BLaER1 treated with 17β-estradiol and CSF1 and Interleukin-3, amounts not matched to agents 10 nM and 100 nM (cell line): ENCODE measurements at regions not wholly inside any gene's neighbourhood (a gene's known extent, or its start where the extent isn't known, plus 50 kb on each side); places are given as distances from the start of the nearest gene placed in this dataset.

Source experiments
- H3K27ac ChIP-seq, 11 experiments: shearing (Covaris generic); formaldehyde crosslinking; 2 replicates each; pipeline ENCODE4 v1.8.1; 2022
- H3K27me3 ChIP-seq, 11 experiments: shearing (Covaris generic); formaldehyde crosslinking; 2 replicates each; pipeline ENCODE4 v1.8.1; 2022
- H3K36me3 ChIP-seq, 11 experiments: shearing (Covaris generic); formaldehyde crosslinking; 2 replicates each; pipeline ENCODE4 v1.8.1; 2022
- H3K4me1 ChIP-seq, 10 experiments: shearing (Covaris generic); formaldehyde crosslinking; 2 replicates each; pipeline ENCODE4 v1.8.1; 2022
- H3K4me2 ChIP-seq, 11 experiments: shearing (Covaris generic); formaldehyde crosslinking; 2 replicates each; pipeline ENCODE4 v1.8.1; 2022
- H3K4me3 ChIP-seq, 10 experiments: shearing (Covaris generic); formaldehyde crosslinking; 2 replicates each; pipeline ENCODE4 v1.8.1; 2022
- H3K9ac ChIP-seq, 11 experiments: shearing (Covaris generic); formaldehyde crosslinking; 2 replicates each; pipeline ENCODE4 v1.8.1; 2022
- H3K9me3 ChIP-seq, 11 experiments: shearing (Covaris generic); formaldehyde crosslinking; replicated peaks in 1 of 11; 2 replicates each; pipeline ENCODE4 v1.8.1; 2022
- H4K20me1 ChIP-seq, 11 experiments: shearing (Covaris generic); formaldehyde crosslinking; 2 replicates each; pipeline ENCODE4 v1.8.1; 2022
- Cebpa-rat ChIP-seq, 11 experiments: shearing (Covaris generic); IDR thresholded peaks; 2 replicates each; pipeline ENCODE4 v1.8.1; 2022

- H3K36me3 ChIP-seq, result 0 out of 22 replicates have a peak, but pooled peaks cover 0 to 3% (median 0%) of the 10 kb centered on the region in 11 experiments
- H3K27me3 ChIP-seq, result peaks cover 0 to 65% (median 0%) of the 10 kb centered on the region in 11 experiments; a peak in 5 of 22 replicates
- no peak overlapping the region for H3K9ac ChIP-seq
- H4K20me1 ChIP-seq, result peaks cover 0 to 6% (median 0%) of the 10 kb centered on the region in 11 experiments; a peak in 1 of 22 replicates
- no peak overlapping the region for H3K4me3 ChIP-seq
- no peak for TF ChIP-seq Cebpa-rat (IDR thresholded peaks at IDR 0.05)
- peak overlapping the region in 5 of 11 experiments; percentile 1 to 57 (median 42); a peak in 3 of 22 replicates for H3K4me2 ChIP-seq
- H3K9me3 ChIP-seq, result peaks cover 0 to 7% (median 0%) of the 10 kb centered on the region in 11 experiments; a peak in 4 of 22 replicates
- peaks cover 0 to 42% (median 25%) of the 10 kb centered on the region in 10 experiments; a peak in 18 of 20 replicates for H3K4me1 ChIP-seq
- H3K27ac ChIP-seq, result no peak overlapping the region
Observed at GRCh38 chr13:99064624-99065234, 86.9 kb upstream of the DOCK9 start.

DNA sequence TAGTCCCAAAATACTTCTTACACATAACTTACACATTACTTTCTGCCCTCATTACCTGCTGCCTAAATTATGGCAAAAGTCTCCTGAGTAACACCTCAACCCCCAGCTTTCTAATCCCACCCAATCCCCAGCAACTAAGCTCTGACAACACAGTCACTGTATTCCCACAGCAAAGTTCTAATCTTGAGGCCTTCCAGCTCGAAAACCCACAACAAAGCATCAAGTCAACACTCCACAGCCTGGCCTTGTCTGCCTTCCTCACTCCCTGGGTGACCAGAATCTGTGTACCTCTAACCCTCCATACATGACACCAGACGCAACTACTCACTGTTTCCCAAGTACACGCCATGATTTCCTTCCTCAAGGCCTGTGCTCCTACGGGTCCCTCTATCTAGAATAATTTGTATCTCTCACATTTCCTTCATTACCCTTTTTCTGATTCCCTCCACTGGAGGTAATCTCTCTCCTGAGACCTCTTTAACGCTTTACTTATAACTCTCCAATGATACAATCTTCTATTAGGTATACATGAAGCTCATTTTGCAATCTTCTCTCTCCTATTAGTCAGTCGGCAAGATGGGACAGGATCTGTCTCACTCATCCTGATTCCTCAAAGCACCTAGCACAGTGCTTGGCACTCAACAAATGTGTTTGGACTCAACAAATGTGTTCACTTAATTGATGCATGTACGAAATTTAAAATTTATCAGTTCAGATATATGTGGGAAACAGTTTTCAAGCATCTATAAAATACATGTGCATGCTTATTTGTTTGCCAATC is 87.6 kb upstream of the DOCK9 start:
- H3K4me1 ChIP-seq, result peaks cover 0 to 42% (median 25%) of the 10 kb centered on the region in 10 experiments; a peak in 18 of 20 replicates
- 0 out of 22 replicates have a peak, but pooled peaks cover 0 to 3% (median 0%) of the 10 kb centered on the region in 11 experiments for H3K36me3 ChIP-seq
- H3K4me3 ChIP-seq, result no peak overlapping the region
- no peak overlapping the region for H3K27ac ChIP-seq
- no peak for TF ChIP-seq Cebpa-rat (IDR thresholded peaks at IDR 0.05)
- H3K9me3 ChIP-seq, result peaks cover 0 to 7% (median 0%) of the 10 kb centered on the region in 11 experiments; a peak in 4 of 22 replicates
- no peak overlapping the region for H3K9ac ChIP-seq
- peaks cover 0 to 65% (median 0%) of the 10 kb centered on the region in 11 experiments; a peak in 5 of 22 replicates for H3K27me3 ChIP-seq
- peaks cover 0 to 6% (median 0%) of the 10 kb centered on the region in 11 experiments; a peak in 1 of 22 replicates for H4K20me1 ChIP-seq
- H3K4me2 ChIP-seq, result peak overlapping the region in 9 of 11 experiments; percentile 3 to 60 (median 51); a peak in 14 of 22 replicates

GRCh38 chr13:99066219-99066618 is 88.4 kb upstream of the DOCK9 start:
- TF ChIP-seq Cebpa-rat (IDR thresholded peaks at IDR 0.05), result no peak
- no peak overlapping the region for H3K4me3 ChIP-seq
- peaks cover 0 to 6% (median 0%) of the 10 kb centered on the region in 11 experiments; a peak in 1 of 22 replicates for H4K20me1 ChIP-seq
- peaks cover 0 to 42% (median 25%) of the 10 kb centered on the region in 10 experiments; a peak in 18 of 20 replicates for H3K4me1 ChIP-seq
- 0 out of 22 replicates have a peak, but pooled peaks cover 0 to 3% (median 0%) of the 10 kb centered on the region in 11 experiments for H3K36me3 ChIP-seq
- H3K4me2 ChIP-seq, result peak overlapping the region; percentile 1 to 60 (median 48); a peak in 19 of 22 replicates
- peaks cover 0 to 7% (median 0%) of the 10 kb centered on the region in 11 experiments; a peak in 4 of 22 replicates for H3K9me3 ChIP-seq
- H3K9ac ChIP-seq, result no peak overlapping the region
- H3K27ac ChIP-seq, result peak overlapping the region in 3 of 11 experiments; percentile 4 to 14 (median 6); a peak in 1 of 22 replicates
- peaks cover 0 to 57% (median 0%) of the 10 kb centered on the region in 11 experiments; a peak in 5 of 22 replicates for H3K27me3 ChIP-seq

DNA sequence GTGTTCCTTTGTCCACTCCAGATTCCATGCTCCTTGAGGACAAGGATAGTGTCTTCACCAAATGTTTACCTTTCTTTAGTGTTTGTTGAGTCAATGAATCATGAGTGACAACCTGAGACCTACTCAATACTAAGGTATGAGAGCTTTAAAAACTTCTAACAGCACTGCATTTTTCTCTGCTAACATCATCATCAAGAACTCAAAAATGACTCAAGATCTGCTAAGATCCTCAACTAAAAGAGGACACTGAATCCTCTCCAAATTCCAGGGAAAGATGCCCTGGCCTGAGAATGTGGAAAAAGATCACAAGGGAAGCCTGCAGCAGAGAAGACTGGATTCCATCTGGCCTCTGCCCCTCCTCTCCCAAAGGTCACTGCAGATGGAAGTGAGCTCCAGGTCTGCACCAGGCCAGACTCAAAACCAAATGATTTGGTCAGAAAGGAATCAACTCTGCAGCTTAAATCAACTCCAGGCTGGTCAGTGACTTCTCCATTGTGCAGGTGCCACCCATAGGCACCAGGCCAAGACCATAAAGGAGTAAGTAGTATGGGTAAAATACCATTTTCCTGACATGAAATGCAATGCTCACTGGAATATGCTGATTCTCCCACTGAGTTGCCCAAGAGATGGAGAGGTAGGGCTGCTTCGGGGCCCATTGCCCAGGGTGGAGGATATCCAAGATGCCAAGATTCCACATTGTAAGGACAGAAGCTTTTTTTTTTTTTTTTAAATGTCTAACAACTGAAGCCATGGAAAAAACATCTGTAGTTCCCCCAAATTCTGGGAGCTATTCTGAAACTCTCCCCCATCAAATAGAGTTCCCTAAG is 89.5 kb upstream of the DOCK9 start:
- Histone ChIP-seq H3K4me3 (no peak overlapping the region), H3K27me3 (peaks cover 0 to 53% (median 0%) of the 10 kb centered on the region in 11 experiments; a peak in 5 of 22 replicates), H3K27ac (0 out of 22 replicates have a peak overlapping the region, but pooled peaks of 1 of the 11 experiments have one; percentile 22), H3K36me3 (0 out of 22 replicates have a peak, but pooled peaks cover 0 to 3% (median 0%) of the 10 kb centered on the region in 11 experiments), H3K4me1 (peaks cover 0 to 36% (median 23%) of the 10 kb centered on the region in 10 experiments; a peak in 18 of 20 replicates), H3K9ac (no peak overlapping the region), H3K4me2 (peak overlapping the region in 4 of 11 experiments; percentile 40 to 57 (median 48); a peak in 5 of 22 replicates), H3K9me3 (peaks cover under 1 to 12% (median 4%) of the 10 kb centered on the region in 11 experiments; a peak in 10 of 22 replicates), H4K20me1 (peaks cover 0 to 6% (median 0%) of the 10 kb centered on the region in 11 experiments; a peak in 1 of 22 replicates)
- no peak for TF ChIP-seq Cebpa-rat (IDR thresholded peaks at IDR 0.05)

DNA sequence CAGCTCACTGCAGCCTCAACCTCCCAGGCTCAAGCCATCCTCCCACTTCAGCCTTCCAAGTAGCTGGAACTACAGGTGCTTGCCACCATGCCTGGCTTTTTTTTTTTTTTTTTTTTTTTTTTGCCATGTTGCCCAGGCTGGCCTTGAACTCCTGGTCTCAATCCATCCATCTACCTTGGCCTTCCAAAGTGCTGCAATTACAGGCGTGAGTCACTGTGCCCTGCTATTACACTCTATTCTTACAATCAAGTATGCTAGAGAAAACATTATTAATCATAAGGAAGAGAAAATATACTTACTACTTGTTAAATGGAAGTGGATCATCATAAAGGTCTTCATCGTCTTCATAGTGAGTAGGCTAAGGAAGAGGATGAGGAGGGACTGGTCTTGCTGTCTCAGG is 93.3 kb upstream of the DOCK9 start:
- no peak for TF ChIP-seq Cebpa-rat (IDR thresholded peaks at IDR 0.05)
- H3K4me1 ChIP-seq, result peaks cover 0 to 14% (median 6%) of the 10 kb centered on the region in 10 experiments; a peak in 14 of 20 replicates
- H4K20me1 ChIP-seq, result no peaks in the 10 kb centered on the region
- no peak overlapping the region for H3K9ac ChIP-seq
- H3K4me2 ChIP-seq, result no peak overlapping the region
- H3K27me3 ChIP-seq, result peaks cover 0 to 30% (median 0%) of the 10 kb centered on the region in 11 experiments; a peak in 4 of 22 replicates
- H3K36me3 ChIP-seq, result peaks cover 0 to 18% (median 7%) of the 10 kb centered on the region in 11 experiments; a peak in 10 of 22 replicates
- no peak overlapping the region for H3K4me3 ChIP-seq
- H3K9me3 ChIP-seq, result peaks cover 22 to 32% (median 28%) of the 10 kb centered on the region in 11 experiments
- no peak overlapping the region for H3K27ac ChIP-seq

GRCh38 chr13:99071666-99072065 is 93.8 kb upstream of the DOCK9 start:
- Histone ChIP-seq H3K4me3 (no peak overlapping the region), H3K27ac (no peak overlapping the region), H3K9ac (no peak overlapping the region), H3K4me2 (no peak overlapping the region), H3K27me3 (peaks cover 0 to 30% (median 0%) of the 10 kb centered on the region in 11 experiments; a peak in 4 of 22 replicates), H3K9me3 (peaks cover 22 to 33% (median 28%) of the 10 kb centered on the region in 11 experiments), H4K20me1 (no peaks in the 10 kb centered on the region), H3K36me3 (peaks cover 0 to 18% (median 7%) of the 10 kb centered on the region in 11 experiments; a peak in 10 of 22 replicates), H3K4me1 (peaks cover 0 to 9% (median 2%) of the 10 kb centered on the region in 10 experiments; a peak in 12 of 20 replicates)
- no peak for TF ChIP-seq Cebpa-rat (IDR thresholded peaks at IDR 0.05)

DNA sequence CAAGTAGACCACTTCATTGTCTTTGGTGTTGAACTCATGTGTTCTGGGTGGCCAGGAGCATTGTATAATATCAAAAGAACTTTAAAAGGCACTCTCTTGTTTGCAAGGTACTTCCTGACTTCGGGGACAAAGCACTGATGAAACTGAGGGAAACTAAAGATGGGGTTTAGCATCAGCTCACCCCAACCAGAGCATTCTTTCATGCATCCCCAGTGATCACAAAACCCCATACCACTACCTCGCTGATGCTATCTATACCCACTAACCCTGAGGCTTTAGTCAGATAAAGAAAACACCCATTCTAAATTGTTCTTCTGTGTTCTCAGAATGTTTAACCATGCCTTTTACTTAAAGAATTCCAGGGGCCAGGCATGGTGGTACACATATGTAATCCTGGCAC is 94.5 kb upstream of the DOCK9 start:
- Histone ChIP-seq H3K27me3 (peaks cover 0 to 27% (median 0%) of the 10 kb centered on the region in 11 experiments; a peak in 3 of 22 replicates), H3K4me3 (no peak overlapping the region), H3K4me2 (no peak overlapping the region), H3K36me3 (peaks cover 0 to 18% (median 7%) of the 10 kb centered on the region in 11 experiments; a peak in 10 of 22 replicates), H3K4me1 (peaks cover 0 to 7% (median 0%) of the 10 kb centered on the region in 10 experiments; a peak in 2 of 20 replicates), H3K27ac (no peak overlapping the region), H4K20me1 (no peaks in the 10 kb centered on the region), H3K9ac (no peak overlapping the region), H3K9me3 (peaks cover 22 to 40% (median 34%) of the 10 kb centered on the region in 11 experiments)
- no peak for TF ChIP-seq Cebpa-rat (IDR thresholded peaks at IDR 0.05)
